ENCODE measurements at regions not wholly inside any gene's neighbourhood (a gene's known extent, or its start where the extent isn't known, plus 50 kb on each side); places are given as distances from the start of the nearest gene placed in this dataset.

DNA sequence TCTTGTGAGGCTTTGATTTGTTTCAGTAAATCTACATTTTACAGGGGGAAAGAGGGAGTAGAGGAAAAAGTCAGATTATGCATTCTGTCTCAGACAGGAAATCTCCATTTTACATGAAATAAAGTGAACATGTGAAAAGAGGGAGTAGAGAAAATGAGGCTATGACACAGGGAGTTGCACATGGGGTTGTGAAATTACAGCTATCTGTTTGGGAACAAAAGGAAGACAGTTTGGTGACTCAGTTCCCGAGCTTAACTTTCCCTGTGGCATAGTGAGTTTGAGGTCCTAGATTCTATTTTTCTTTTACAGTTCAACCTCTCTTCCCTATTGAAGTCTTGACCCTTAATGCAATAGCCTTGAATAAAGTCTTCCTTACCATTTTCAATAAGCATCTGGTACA lies 63.2 kb upstream of the AGR3 start:
- H3K27me3 ChIP-seq (replicated peaks in 1 of 4; ENCODE audit: control insufficient read depth in 3 of 4, extremely low read depth in 1 of 4, insufficient read depth in 3 of 4, low read length in 3 of 4) = no peaks in the 10 kb centered on the region
- H3K79me2 ChIP-seq (ENCODE audit: control insufficient read depth in 1 of 2, insufficient read depth in 2 of 2, low read length in 2 of 2) = no peaks in the 10 kb centered on the region
- no peaks in the 10 kb centered on the region for H3K4me1 ChIP-seq (replicated peaks in 1 of 4; ENCODE audit: control insufficient read depth in 3 of 4, insufficient read depth in 4 of 4, low read length in 3 of 4)
- no peak overlapping the region for H2BK15ac ChIP-seq (ENCODE audit: low read length)
- H3K79me1 ChIP-seq (ENCODE audit: low read depth, low read length) = no peaks in the 10 kb centered on the region; the same call in 1 of the 2 replicates
- H3K23me2 ChIP-seq (ENCODE audit: low read depth, low read length) = no peaks in the 10 kb centered on the region
- no peak overlapping the region for H3K9ac ChIP-seq (replicated peaks in 1 of 4; ENCODE audit: extremely low read depth in 1 of 4, low read depth in 3 of 4, low read length in 3 of 4)
- H2AFZ ChIP-seq (ENCODE audit: low read length) = no peak overlapping the region
- H2AK5ac ChIP-seq (ENCODE audit: low read depth, low read length) = no peak overlapping the region
- no peak overlapping the region for H3K23ac ChIP-seq (ENCODE audit: insufficient read length)
- H4K8ac ChIP-seq (ENCODE audit: extremely low read depth, insufficient read depth, low read length) = no peak overlapping the region
- no peak overlapping the region for H3K4me3 ChIP-seq (ENCODE audit: extremely low read depth in 1 of 4, insufficient read depth in 2 of 4, low read depth in 3 of 4, low read length in 4 of 4)
- no peak overlapping the region for H2BK5ac ChIP-seq (ENCODE audit: low read depth, low read length)
- H3K14ac ChIP-seq (ENCODE audit: insufficient read length) = no peak overlapping the region
- no peak for FAIRE-seq
- peaks cover 30 to 37% of the 10 kb centered on the region in 2 experiments for H3K9me3 ChIP-seq (ENCODE audit: insufficient read depth in 2 of 2, low read depth in 1 of 2, low read length in 1 of 2)
- no peak for DNase-seq (ENCODE audit: low read depth in 1 of 2, low spot score in 2 of 2)
- H3K27ac ChIP-seq (ENCODE audit: low read depth, low read length) = no peak overlapping the region
- H2BK120ac ChIP-seq (replicated peaks; ENCODE audit: low read depth, low read length) = no peak overlapping the region
- H4K91ac ChIP-seq (replicated peaks; ENCODE audit: insufficient read length, low read length) = no peak overlapping the region
- CTCF ChIA-PET (ENCODE audit: partially characterized antibody) = interaction anchor here (1.2 kb wide), 1 partner anchor 144 kb away, joined by 3 read pairs; no protein-coding TSS in a partner anchor
- no peak for TF ChIP-seq CREB1 (IDR thresholded peaks at IDR 0.05)
- no peak for TF ChIP-seq CBX5 (IDR thresholded peaks at IDR 0.05; ENCODE audit: low read depth, low read length)
- no peak for TF ChIP-seq SUZ12 (IDR thresholded peaks at IDR 0.05; ENCODE audit: low read length)
- no peak for TF ChIP-seq ASH2L (IDR thresholded peaks at IDR 0.05; ENCODE audit: low read length)
- no peak for TF ChIP-seq EZH2 (IDR thresholded peaks at IDR 0.05; ENCODE audit: low read depth, low read length, severe bottlenecking)
- TF ChIP-seq KDM4A (IDR thresholded peaks at IDR 0.05; ENCODE audit: low read depth, low read length, severe bottlenecking) = no peak
- TF ChIP-seq CTBP2 (IDR thresholded peaks at IDR 0.05; ENCODE audit: borderline replicate concordance, insufficient read depth, insufficient read length, low read length) = no peak
- no peak for TF ChIP-seq KDM1A (IDR thresholded peaks at IDR 0.05; ENCODE audit: borderline replicate concordance, low read length)
- no peak for TF ChIP-seq FOSL1 (IDR thresholded peaks at IDR 0.05; ENCODE audit: insufficient read depth, low read depth, low read length)
- no peak for TF ChIP-seq HDAC2 (IDR thresholded peaks at IDR 0.05; ENCODE audit: borderline replicate concordance in 1 of 2, low read depth in 2 of 2, low read length in 2 of 2)
- TF ChIP-seq SP1 (IDR thresholded peaks at IDR 0.05; ENCODE audit: low read depth, low read length) = no peak
- no peak for TF ChIP-seq RNF2 (IDR thresholded peaks at IDR 0.05; ENCODE audit: borderline replicate concordance, low read depth, low read length, missing control alignments, poor library complexity, severe bottlenecking)
- no peak overlapping the region for H2BK12ac ChIP-seq (ENCODE audit: low read depth, low read length)
- no peak overlapping the region for H4K5ac ChIP-seq (ENCODE audit: insufficient read length, low read depth, low read length)
- H3K18ac ChIP-seq (ENCODE audit: extremely low read depth, low read length) = no peak overlapping the region
- H3K56ac ChIP-seq (replicated peaks; ENCODE audit: insufficient read length, low read depth, low read length) = no peak overlapping the region
- H3K4me2 ChIP-seq (ENCODE audit: insufficient read depth in 1 of 2, low read depth in 2 of 2, low read length in 2 of 2) = no peak overlapping the region
- no peaks in the 10 kb centered on the region for H3K36me3 ChIP-seq (ENCODE audit: control insufficient read depth in 2 of 4, insufficient read depth in 4 of 4, low read length in 3 of 4)
- WGBS, 2 experiments (ENCODE audit: extremely low coverage in 1 of 2, insufficient coverage in 1 of 2, insufficient read length in 1 of 2, insufficient replicate concordance in 2 of 2, low coverage in 1 of 2, low lambda C conversion rate in 2 of 2, missing lambda C conversion rate in 1 of 2) = 100% methylated on average over 1 of the region's 1 CpG; no CpG with 5 or more reads in 1 of the 2 experiments
- POLR2A ChIA-PET (ENCODE audit: partially characterized antibody) = no interaction called here
- no peak overlapping the region for H2BK20ac ChIP-seq (ENCODE audit: low read length)
- no peak overlapping the region for H3K4ac ChIP-seq (replicated peaks; ENCODE audit: insufficient read length, low read depth, low read length)
- H4K20me1 ChIP-seq (replicated peaks in 1 of 2; ENCODE audit: control insufficient read depth in 1 of 2, insufficient read depth in 2 of 2, low read length in 2 of 2) = no peaks in the 10 kb centered on the region
